ENCODE measurements at regions not wholly inside any gene's neighbourhood (a gene's known extent, or its start where the extent isn't known, plus 50 kb on each side); places are given as distances from the start of the nearest gene placed in this dataset.

DNA sequence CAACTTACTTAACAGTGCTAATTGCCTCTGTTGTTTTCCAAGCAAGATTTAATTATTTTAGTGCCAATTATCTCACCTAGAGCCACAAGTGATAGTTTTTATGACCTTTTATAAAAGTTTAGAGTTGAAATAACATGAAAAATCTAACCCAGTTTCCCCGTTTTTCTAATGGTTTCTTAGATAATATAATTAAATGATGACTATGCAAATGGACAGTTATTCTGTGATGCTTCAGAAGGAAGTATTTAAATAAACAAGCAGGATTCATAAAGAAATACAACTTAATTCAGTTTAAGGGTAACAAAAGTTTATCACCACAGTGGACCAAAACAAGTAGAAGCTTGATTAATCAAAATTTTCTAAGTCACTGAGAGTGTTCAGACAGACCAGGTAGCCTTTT, 721.2 kb upstream of the SOX9 start:
- Histone ChIP-seq H4K20me1 (replicated peaks in 1 of 2; ENCODE audit: control insufficient read depth in 1 of 2, insufficient read depth in 2 of 2, low read length in 2 of 2) (no peaks in the 10 kb centered on the region), H2BK5ac (ENCODE audit: low read depth, low read length) (no peak overlapping the region), H3K23ac (ENCODE audit: insufficient read length) (no peak overlapping the region), H3K27ac (ENCODE audit: low read depth, low read length) (no peak overlapping the region), H3K18ac (ENCODE audit: extremely low read depth, low read length) (no peak overlapping the region), H2AFZ (ENCODE audit: low read length) (no peak overlapping the region), H2BK15ac (ENCODE audit: low read length) (no peak overlapping the region), H3K4ac (replicated peaks; ENCODE audit: insufficient read length, low read depth, low read length) (no peak overlapping the region), H3K27me3 (replicated peaks in 1 of 4; ENCODE audit: control insufficient read depth in 3 of 4, extremely low read depth in 1 of 4, insufficient read depth in 3 of 4, low read length in 3 of 4) (no peaks in the 10 kb centered on the region), H3K79me2 (ENCODE audit: control insufficient read depth in 1 of 2, insufficient read depth in 2 of 2, low read length in 2 of 2) (no peaks in the 10 kb centered on the region), H3K23me2 (ENCODE audit: low read depth, low read length) (no peaks in the 10 kb centered on the region), H3K4me3 (ENCODE audit: extremely low read depth in 1 of 4, insufficient read depth in 2 of 4, low read depth in 3 of 4, low read length in 4 of 4) (no peak overlapping the region), H3K4me2 (ENCODE audit: insufficient read depth in 1 of 2, low read depth in 2 of 2, low read length in 2 of 2) (no peak overlapping the region), H3K4me1 (replicated peaks in 1 of 4; ENCODE audit: control insufficient read depth in 3 of 4, insufficient read depth in 4 of 4, low read length in 3 of 4) (peaks cover 0 to 4% (median 0%) of the 10 kb centered on the region in 4 experiments; a peak in 2 of 7 replicates), H3K9me3 (ENCODE audit: insufficient read depth in 2 of 2, low read depth in 1 of 2, low read length in 1 of 2) (no peaks in the 10 kb centered on the region), H3K56ac (replicated peaks; ENCODE audit: insufficient read length, low read depth, low read length) (no peak overlapping the region), H4K91ac (replicated peaks; ENCODE audit: insufficient read length, low read length) (no peak overlapping the region), H2BK12ac (ENCODE audit: low read depth, low read length) (no peak overlapping the region), H4K5ac (ENCODE audit: insufficient read length, low read depth, low read length) (no peak overlapping the region), H3K14ac (ENCODE audit: insufficient read length) (no peak overlapping the region), H2AK5ac (ENCODE audit: low read depth, low read length) (no peak overlapping the region), H2BK120ac (replicated peaks; ENCODE audit: low read depth, low read length) (no peak overlapping the region), H2BK20ac (ENCODE audit: low read length) (no peak overlapping the region), H3K79me1 (ENCODE audit: low read depth, low read length) (no peaks in the 10 kb centered on the region), H3K9ac (replicated peaks in 1 of 4; ENCODE audit: extremely low read depth in 1 of 4, low read depth in 3 of 4, low read length in 3 of 4) (no peak overlapping the region), H3K36me3 (ENCODE audit: control insufficient read depth in 2 of 4, insufficient read depth in 4 of 4, low read length in 3 of 4) (no peaks in the 10 kb centered on the region), H4K8ac (ENCODE audit: extremely low read depth, insufficient read depth, low read length) (no peak overlapping the region)
- no peak for DNase-seq (ENCODE audit: low read depth in 1 of 2, low spot score in 2 of 2)
- FAIRE-seq = no peak
- ChIA-PET POLR2A (ENCODE audit: partially characterized antibody) (no interaction called here), CTCF (ENCODE audit: partially characterized antibody) (interaction anchor here (0.7 to 2.2 kb wide), 2 partner anchors 30 to 61 kb away, joined by 4 to 9 read pairs; no protein-coding TSS in a partner anchor)
- 91% methylated on average over 1 of the region's 1 CpG; no CpG with 5 or more reads in 1 of the 2 experiments for WGBS, 2 experiments (ENCODE audit: extremely low coverage in 1 of 2, insufficient coverage in 1 of 2, insufficient read length in 1 of 2, insufficient replicate concordance in 2 of 2, low coverage in 1 of 2, low lambda C conversion rate in 2 of 2, missing lambda C conversion rate in 1 of 2)
- no peak for TF ChIP-seq SIRT6 (IDR thresholded peaks at IDR 0.05; ENCODE audit: low read length)
- TF ChIP-seq EGR1 (IDR thresholded peaks at IDR 0.05; ENCODE audit: borderline replicate concordance, low read depth, low read length) = no peak
- TF ChIP-seq, protein P1, sequence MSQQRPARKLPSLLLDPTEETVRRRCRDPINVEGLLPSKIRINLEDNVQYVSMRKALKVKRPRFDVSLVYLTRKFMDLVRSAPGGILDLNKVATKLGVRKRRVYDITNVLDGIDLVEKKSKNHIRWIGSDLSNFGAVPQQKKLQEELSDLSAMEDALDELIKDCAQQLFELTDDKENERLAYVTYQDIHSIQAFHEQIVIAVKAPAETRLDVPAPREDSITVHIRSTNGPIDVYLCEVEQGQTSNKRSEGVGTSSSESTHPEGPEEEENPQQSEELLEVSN (IDR thresholded peaks at IDR 0.05) = no peak
- no peak for TF ChIP-seq JUN (IDR thresholded peaks at IDR 0.05; ENCODE audit: low read depth, low read length)
- TF ChIP-seq, protein P2, sequence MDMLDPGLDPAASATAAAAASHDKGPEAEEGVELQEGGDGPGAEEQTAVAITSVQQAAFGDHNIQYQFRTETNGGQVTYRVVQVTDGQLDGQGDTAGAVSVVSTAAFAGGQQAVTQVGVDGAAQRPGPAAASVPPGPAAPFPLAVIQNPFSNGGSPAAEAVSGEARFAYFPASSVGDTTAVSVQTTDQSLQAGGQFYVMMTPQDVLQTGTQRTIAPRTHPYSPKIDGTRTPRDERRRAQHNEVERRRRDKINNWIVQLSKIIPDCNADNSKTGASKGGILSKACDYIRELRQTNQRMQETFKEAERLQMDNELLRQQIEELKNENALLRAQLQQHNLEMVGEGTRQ (IDR thresholded peaks at IDR 0.05; ENCODE audit: low read length) = no peak
- no peak for TF ChIP-seq PHF8 (conservative IDR thresholded peaks at IDR 0.05; ENCODE audit: low read depth, low read length)
- TF ChIP-seq CHD2 (IDR thresholded peaks at IDR 0.05; ENCODE audit: low read length) = no peak
- TF ChIP-seq CREB1 (IDR thresholded peaks at IDR 0.05) = no peak
- no peak for TF ChIP-seq CTBP2 (IDR thresholded peaks at IDR 0.05; ENCODE audit: borderline replicate concordance, insufficient read depth, insufficient read length, low read length)
- TF ChIP-seq CEBPB (IDR thresholded peaks at IDR 0.05; ENCODE audit: low read depth, low read length) = no peak
- TF ChIP-seq, protein P3, sequence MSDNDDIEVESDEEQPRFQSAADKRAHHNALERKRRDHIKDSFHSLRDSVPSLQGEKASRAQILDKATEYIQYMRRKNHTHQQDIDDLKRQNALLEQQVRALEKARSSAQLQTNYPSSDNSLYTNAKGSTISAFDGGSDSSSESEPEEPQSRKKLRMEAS (IDR thresholded peaks at IDR 0.05) = no peak
- TF ChIP-seq CBX5 (IDR thresholded peaks at IDR 0.05; ENCODE audit: low read depth, low read length) = no peak
- TF ChIP-seq POLR2A (IDR thresholded peaks at IDR 0.05; ENCODE audit: control extremely low read depth in 1 of 2, low read depth in 2 of 2, low read length in 2 of 2) = no peak
